ENCODE measurements at regions not wholly inside any gene's neighbourhood (a gene's known extent, or its start where the extent isn't known, plus 50 kb on each side); places are given as distances from the start of the nearest gene placed in this dataset.

- TF ChIP-seq ZFP3 (CRISPR knock-in tag; IDR thresholded peaks at IDR 0.05) (no peak), SNAI2 (CRISPR knock-in tag; IDR thresholded peaks at IDR 0.05) (no peak), RARB (CRISPR knock-in tag; IDR thresholded peaks at IDR 0.05) (no peak), ARNTL (CRISPR knock-in tag; IDR thresholded peaks at IDR 0.05; ENCODE audit: borderline replicate concordance, low read depth) (no peak), PPARA (CRISPR knock-in tag; IDR thresholded peaks at IDR 0.05; ENCODE audit: borderline replicate concordance) (no peak), TCF4 (CRISPR knock-in tag; IDR thresholded peaks at IDR 0.05; ENCODE audit: borderline replicate concordance) (no peak), ISL1 (CRISPR knock-in tag; IDR thresholded peaks at IDR 0.05) (no peak), CREB5 (CRISPR knock-in tag; IDR thresholded peaks at IDR 0.05; ENCODE audit: low read depth) (no peak), PATZ1 (CRISPR knock-in tag; IDR thresholded peaks at IDR 0.05; ENCODE audit: borderline replicate concordance) (no peak), CSDC2 (CRISPR knock-in tag; IDR thresholded peaks at IDR 0.05) (no peak), CSRNP3 (CRISPR knock-in tag; IDR thresholded peaks at IDR 0.05) (no peak), ZFP30 (CRISPR knock-in tag; IDR thresholded peaks at IDR 0.05) (no peak), GLIS3 (CRISPR knock-in tag; IDR thresholded peaks at IDR 0.05) (no peak), TSHZ2 (CRISPR knock-in tag; IDR thresholded peaks at IDR 0.05) (no peak)
- no peak for ATAC-seq
Observed at GRCh38 chr3:70564552-70564951, 252.1 kb upstream of the MDFIC2 start.

- TF ChIP-seq PATZ1 (CRISPR knock-in tag; IDR thresholded peaks at IDR 0.05; ENCODE audit: borderline replicate concordance), result no peak
- TF ChIP-seq ZNF70 (CRISPR knock-in tag; IDR thresholded peaks at IDR 0.05), result no peak
- TF ChIP-seq CREB5 (CRISPR knock-in tag; IDR thresholded peaks at IDR 0.05; ENCODE audit: low read depth), result no peak
- no peak for ATAC-seq
Observed at GRCh38 chr3:70561796-70562195, 249.4 kb upstream of the MDFIC2 start.

- no peak for ATAC-seq
- no peak for TF ChIP-seq ZNF8 (CRISPR knock-in tag; IDR thresholded peaks at IDR 0.05)
- no peak for TF ChIP-seq ZFP30 (CRISPR knock-in tag; IDR thresholded peaks at IDR 0.05)
- no peak for TF ChIP-seq PPARA (CRISPR knock-in tag; IDR thresholded peaks at IDR 0.05; ENCODE audit: borderline replicate concordance)
- TF ChIP-seq BACH2 (CRISPR knock-in tag; IDR thresholded peaks at IDR 0.05; ENCODE audit: borderline replicate concordance), result no peak
- no peak for TF ChIP-seq ZNF70 (CRISPR knock-in tag; IDR thresholded peaks at IDR 0.05)
- no peak for TF ChIP-seq CSRNP3 (CRISPR knock-in tag; IDR thresholded peaks at IDR 0.05)
- no peak for TF ChIP-seq ZNF565 (CRISPR knock-in tag; conservative IDR thresholded peaks at IDR 0.05; ENCODE audit: low read depth)
- TF ChIP-seq SNAI2 (CRISPR knock-in tag; IDR thresholded peaks at IDR 0.05), result no peak
- TF ChIP-seq ZFP3 (CRISPR knock-in tag; IDR thresholded peaks at IDR 0.05), result no peak
- TF ChIP-seq TOX (CRISPR knock-in tag; IDR thresholded peaks at IDR 0.05; ENCODE audit: borderline replicate concordance), result no peak
- no peak for TF ChIP-seq CREB5 (CRISPR knock-in tag; IDR thresholded peaks at IDR 0.05; ENCODE audit: low read depth)
- TF ChIP-seq POU6F1 (CRISPR knock-in tag; IDR thresholded peaks at IDR 0.05; ENCODE audit: borderline replicate concordance, low read depth), result no peak
- no peak for TF ChIP-seq CSDC2 (CRISPR knock-in tag; IDR thresholded peaks at IDR 0.05)
- TF ChIP-seq TCF4 (CRISPR knock-in tag; IDR thresholded peaks at IDR 0.05; ENCODE audit: borderline replicate concordance), result no peak
- no peak for TF ChIP-seq GLIS3 (CRISPR knock-in tag; IDR thresholded peaks at IDR 0.05)
Observed at GRCh38 chr3:70558956-70559355, 246.5 kb upstream of the MDFIC2 start.
